ENCODE measurements at regions not wholly inside any gene's neighbourhood (a gene's known extent, or its start where the extent isn't known, plus 50 kb on each side); places are given as distances from the start of the nearest gene placed in this dataset.
"Not testable (repeated sequence)": the region's sequence is repeated elsewhere in the genome, so short reads cannot be mapped to it uniquely, and the experiment has no call there.

DNA sequence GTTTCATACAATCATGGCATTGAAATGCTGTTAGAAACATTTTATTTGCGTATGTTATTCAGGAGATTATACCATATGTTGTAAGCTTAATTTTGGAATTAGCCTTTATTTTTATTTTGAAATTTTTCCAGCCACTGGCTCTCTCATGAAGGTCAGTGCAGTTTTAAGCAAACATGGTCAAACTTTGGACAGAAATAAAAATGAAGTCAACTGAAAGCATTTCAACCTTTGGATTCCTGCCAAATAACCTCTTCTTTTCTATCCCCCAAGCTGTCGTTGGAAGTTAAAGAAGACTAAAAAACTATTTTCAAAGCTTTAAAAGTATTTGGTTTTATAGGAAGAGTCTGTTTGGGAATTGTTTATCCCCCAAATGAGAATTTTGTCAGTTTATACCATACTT lies 846.6 kb downstream of the MCTP2 start:
- no peak for DNase-seq (ENCODE audit: low spot score)

DNA sequence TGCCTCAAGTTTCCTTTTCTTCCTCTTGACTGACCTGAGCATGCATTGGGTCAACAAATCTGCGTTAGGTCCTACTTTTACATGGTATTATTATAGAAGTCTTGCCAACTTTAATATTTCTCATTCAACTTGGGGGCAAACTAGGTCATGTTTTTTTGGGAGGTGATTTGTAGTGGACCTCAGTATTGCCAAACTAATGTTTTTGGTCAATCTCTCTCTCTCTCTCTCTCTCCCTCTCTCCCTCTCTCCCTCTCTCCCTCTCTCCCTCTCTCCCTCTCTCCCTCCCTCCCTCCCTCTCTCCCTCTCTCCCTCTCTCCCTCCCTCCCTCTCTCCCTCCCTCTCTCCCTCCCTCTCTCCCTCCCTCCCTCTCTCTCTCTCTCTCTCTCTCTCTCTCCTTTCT lies 848.9 kb downstream of the MCTP2 start:
- not testable (repeated sequence) for DNase-seq (ENCODE audit: low spot score)

DNA sequence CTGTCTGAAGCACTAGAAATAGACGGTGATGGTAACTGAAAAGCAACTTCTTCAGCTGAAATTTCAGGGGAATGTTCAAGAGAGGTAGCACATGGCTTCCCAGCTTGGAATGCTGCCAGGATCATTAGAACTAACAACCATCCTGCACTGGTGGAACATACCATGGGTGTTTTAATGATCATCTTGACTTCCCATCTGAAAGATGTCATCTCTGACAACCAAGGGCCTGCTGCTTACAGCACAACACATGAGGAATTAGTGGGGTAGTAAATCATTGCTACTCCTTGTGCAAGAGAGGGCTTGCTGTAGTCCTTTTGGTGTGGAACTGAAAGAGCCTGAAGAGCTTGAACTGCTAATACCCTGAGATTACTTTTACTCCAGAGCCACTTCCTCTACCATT lies 853.7 kb downstream of the MCTP2 start:
- DNase-seq (ENCODE audit: low spot score) = no peak

DNA sequence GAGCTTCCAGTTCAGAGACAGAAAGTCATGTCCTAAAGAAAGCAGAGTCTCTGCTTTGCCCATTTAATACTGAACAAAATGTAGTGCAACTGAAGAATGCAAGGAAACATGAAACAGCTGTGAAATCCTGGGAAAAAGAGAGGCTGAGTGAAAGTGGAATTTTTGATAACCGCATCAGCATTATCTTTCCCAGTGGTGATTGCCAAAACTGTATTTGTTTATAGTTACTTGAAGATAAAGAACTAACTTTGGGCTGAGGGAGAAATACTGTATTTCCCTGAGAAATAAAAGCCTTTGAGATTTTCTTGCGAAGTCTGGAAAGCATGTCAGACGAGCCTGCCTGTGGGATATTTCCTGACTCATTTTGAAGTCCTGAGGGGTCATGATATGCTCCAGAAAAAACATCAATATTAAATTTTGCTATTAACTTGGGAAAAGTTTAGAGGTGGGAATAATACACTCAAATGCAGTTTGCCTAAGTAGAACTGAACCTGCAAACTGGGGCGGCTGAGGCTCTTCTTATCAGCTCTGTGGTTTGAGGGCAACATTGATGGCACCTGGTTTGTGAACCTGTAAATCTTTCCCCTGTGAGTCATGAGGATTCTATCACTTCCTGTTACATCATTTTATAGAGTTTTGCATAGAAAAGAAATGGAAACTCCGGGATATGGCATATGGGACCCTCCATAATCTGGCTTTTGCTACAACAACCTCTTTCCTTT lies 855.3 kb downstream of the MCTP2 start:
- no peak for DNase-seq (ENCODE audit: low spot score)

DNA sequence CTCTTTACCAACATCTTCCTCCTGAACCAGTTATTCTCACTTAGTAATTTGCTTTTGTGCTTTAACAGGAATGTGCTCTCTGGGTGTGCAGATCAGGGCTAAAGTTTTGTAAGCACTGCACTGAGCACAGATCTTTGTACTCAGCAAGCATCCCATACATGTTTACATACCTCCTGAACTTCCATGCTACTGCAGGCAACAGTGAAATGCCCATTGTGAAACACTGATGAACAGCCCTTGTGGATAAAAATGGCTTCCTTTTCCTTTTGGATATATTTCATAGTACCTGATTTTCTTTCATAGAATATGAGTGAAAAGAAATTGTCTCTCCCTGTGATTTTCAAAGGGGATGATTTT lies 855.9 kb downstream of the MCTP2 start:
- no peak for DNase-seq (ENCODE audit: low spot score)

DNA sequence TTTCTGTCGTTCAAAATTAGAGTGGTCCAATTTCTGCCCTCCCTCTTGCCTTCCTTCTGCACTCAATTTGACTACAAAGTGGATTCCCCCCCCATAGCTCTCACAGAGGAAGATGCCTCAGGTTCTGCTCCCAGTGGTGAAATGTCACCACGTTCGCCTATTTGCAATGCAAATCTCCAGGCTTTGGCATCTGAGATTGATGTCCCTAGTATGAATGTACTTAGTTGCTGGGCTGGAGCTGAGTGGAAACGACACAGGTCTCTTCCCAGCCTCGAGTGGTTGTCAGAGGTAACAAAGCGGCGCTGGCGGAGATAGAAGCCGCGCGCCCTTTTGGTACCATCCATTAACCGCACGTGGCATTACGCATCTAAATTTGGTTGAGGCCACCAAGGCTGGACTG lies 860.1 kb downstream of the MCTP2 start:
- no peak for DNase-seq (ENCODE audit: low spot score)

DNA sequence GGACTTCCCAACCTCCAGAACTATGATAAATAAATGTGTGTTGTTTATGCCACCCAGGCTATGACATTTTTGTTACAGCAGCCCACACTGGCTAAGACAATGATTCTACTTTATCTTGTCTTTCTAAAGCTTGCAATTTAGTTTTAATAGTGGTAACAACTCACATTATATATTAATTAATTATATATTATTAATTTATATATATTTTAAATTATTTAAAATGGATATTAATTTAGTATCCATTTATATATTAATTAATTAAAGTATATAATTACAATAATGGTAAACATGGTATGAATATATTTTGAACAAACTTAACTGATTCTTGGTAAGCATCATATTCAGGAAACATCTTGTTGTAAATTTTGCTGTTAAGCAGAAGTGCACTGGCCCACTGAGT lies 863.9 kb downstream of the MCTP2 start:
- no peak for DNase-seq (ENCODE audit: low spot score)

DNA sequence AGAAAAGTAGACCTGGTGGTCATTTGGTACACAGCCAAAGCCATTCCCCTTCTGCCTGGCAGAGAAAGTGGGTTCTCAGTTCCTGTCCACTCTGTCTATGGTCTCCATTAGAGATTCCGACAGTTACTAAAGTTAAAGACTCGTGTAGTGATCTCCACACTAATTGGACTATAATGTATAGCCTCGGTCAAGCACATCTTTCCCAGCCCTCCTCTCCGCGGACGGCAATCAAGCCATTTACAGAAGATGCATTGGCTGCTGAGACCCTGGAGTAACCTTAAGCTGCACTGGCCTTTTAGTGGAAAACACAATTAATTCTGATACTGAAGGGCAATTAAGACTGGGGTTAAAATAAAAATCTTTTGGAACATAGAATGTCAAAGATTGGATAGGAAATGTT lies 865.3 kb downstream of the MCTP2 start:
- DNase-seq (ENCODE audit: low spot score) = no peak

DNA sequence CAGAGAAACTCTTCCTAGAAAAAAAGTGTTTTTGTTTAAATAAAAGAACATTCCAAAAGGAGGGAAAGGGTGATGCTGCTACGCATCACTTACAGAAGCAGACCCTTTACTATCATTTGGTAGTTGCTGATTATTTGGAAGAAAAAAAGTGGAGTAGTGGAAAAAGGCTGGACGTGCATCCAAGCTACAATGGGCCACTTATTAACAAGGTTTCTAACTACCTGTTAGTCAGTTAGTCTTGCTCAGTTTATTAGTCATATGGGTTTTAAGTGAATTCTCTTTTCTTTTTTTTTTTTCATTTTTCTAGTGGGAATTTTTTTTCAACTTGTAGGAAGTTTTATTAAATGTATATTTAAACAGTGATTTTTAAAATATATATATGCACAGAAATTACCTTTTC lies 866.0 kb downstream of the MCTP2 start:
- no peak for DNase-seq (ENCODE audit: low spot score)

DNA sequence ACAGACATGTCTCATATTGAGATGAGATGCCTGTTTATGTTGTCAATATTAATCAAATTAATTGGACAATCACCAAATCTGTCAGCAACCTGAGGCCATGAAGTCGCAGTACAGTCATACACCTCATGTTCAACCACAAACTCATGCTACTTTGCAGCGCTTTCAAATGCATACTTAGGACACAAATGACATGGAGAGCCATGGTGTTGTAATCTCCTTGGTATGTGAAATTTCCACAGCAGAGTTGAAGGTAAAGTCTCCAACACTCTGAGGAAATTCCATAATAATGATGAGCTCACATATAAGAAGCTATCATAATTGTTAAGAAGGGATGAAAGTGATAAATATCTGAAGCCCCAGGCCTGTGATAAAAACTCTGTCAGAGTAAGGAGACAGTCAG lies 873.9 kb downstream of the MCTP2 start:
- no peak for DNase-seq (ENCODE audit: low spot score)

DNA sequence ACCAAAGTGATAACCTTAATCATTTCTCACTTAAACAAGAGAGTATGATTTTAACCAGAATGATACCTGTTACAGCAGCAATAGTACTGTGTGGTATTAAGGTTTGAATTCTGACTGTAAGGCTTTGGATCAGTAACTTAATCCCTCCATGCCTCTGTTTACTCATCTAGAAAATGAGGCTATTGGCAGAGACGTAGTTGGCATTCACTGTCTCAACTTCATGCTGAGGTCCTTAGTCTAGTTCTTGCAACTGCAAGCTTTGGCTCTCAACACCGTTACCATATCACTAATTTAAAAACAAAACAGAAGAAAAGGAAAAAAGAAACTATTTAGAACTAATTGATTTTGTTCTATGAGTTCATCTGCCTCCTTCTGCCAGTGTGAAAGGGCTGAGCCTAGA lies 875.4 kb downstream of the MCTP2 start:
- no peak for DNase-seq (ENCODE audit: low spot score)

DNA sequence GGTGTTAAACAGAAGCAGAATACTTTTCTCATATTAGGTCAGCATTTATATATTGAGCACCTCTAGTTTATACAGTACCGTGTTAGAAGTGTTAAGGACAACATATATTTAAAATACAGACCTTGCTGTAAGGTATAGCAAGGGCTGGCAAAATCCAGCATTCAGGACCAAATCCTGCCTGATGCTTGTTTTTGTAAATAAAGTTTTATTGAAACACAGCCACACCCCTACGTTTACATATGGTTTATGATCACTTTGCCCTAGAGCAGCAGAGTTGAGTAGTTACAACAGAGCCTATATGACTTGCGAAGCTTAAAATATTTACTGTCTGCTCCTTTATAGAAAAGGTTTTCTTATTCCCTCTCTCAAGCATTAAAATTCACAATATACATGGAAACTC lies 877.3 kb downstream of the MCTP2 start:
- DNase-seq (ENCODE audit: low spot score) = no peak

DNA sequence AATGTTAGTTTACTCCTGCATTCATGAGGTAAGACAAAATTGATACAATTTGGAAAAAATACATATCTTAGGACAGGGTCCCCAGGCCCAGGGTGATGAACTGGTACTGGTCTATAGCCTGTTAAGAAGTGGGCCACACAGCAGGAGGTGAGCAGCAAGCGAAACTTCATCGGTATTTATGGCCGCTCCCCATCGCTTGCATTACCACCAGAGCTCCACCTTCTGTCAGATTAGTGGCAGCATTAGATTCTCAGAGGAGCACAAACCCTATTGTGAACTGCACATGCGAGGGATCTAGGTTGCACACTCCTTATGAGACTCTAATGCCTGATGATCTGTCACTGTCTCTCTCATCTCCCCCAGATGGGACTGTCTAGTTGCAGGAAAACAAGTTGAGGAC lies 880.6 kb downstream of the MCTP2 start:
- no peak for DNase-seq (ENCODE audit: low spot score)

DNA sequence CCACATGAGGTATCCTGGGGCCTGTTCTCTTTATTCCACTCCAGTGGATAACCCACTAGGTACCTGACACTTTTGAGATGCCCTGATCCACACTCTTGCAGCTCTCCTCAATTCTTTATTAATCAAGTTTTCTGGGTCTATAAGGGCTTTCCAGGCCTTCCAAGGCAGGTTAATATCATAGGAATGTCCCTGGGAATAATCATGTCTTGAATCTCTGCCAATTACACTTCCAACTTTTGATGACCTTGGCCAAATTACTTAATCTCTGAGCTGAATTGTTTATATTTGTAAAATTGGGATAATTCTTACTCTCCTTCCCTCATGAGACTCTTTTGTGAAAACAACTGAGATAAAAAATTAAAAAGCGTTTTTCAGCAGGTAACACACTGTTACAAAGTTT lies 881.7 kb downstream of the MCTP2 start:
- DNase-seq (ENCODE audit: low spot score) = no peak

DNA sequence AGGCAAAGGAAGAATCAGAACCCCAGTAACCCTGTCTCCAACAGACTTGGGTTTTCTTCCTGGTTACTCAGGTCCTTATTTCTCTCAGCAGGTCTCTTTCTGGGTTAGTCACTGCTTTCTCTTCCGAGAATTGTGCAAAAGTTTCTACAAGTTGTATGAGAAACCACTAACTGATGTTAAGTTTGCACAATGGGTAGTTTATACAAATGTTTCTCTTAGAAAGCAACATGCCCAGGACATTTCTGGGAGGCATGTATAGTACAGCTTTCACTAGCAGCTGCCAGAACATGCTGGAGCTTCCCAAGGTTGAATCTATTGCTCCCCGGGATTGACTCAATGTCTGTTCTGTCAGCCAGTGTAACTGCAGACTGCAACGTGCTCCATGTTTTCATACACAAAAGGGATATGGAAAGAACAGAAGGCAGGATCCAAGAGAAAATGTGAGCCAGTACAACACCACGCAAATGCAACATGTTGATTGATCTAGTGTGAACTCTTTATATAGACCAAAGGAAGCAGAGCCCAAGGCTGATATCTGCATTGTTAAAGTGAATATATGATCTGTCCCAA lies 887.8 kb downstream of the MCTP2 start:
- no peak for DNase-seq (ENCODE audit: low spot score)

DNA sequence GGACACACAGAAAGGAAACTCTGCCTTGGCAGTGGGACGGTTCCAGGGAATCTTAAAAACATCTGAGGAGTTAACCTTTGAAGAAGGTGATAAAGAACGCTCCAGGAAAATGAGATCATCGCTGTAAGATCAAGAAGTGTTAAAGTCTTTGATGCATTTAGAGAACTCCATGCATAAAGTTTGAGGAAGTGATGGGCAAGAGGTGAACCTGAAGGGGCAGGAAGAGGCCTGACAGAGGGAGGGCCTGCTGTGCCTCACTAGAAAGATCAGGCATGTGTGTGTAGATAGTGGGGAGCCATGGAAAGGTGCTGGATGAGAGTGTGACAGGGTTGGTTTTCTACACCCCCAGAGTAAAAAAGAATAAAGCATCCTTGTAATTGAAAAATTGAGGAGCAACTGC lies 889.2 kb downstream of the MCTP2 start:
- no peak for DNase-seq (ENCODE audit: low spot score)

DNA sequence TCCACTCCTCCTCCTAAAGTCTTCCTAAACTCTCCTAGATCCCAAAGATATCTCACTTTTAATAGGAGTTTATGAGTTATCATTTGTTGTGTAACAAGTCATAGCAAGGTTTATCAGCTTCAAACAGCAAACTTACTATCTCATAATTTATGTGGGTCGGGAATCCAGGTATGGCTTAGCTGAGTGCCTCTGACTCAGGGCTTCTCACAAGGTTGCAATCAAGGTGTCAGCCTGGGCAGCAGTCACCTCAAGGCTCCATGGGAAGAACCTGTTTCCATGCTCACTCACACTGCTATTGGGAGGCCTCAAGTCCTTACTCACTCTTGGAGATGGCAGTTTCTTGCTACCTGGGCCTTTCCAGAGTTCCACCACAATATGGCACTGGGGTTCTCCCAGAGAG lies 889.8 kb downstream of the MCTP2 start:
- DNase-seq (ENCODE audit: low spot score) = no peak

DNA sequence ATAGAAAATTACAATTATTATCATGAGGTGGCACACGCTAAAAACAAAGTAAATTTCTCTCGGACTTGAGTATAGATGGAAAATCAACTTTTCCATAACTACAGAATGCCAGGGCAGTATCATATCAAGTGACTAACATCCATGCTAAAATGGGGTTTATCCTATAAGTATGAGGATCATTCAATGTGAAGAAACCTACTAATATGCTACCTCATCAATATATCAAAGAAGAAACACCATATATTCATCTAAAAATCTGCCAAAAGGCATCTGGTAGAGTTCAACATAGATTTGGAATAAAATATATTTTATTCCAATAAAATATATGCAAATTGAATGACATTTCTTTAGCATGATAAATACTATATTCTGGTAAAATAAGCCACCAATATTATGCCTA lies 894.4 kb downstream of the MCTP2 start:
- DNase-seq (ENCODE audit: low spot score) = no peak

DNA sequence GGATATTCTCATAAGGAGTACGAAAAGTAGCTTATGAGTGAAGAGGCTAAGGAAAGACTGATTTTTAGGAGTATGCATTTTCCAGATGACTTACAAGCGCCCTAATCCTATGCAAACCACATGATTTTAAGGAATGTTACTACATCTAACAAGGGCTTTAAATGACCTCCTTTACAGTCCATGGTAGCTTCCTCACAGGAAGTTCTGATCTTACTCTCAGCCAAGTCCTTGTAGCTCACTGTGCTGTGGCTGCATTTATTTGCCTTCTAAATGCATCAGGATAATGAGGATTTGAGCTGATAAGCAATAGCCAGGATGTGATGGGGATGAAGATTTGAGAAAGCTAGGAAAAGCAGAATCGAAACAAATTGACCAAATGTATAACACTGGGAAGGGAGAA lies 896.0 kb downstream of the MCTP2 start:
- no peak for DNase-seq (ENCODE audit: low spot score)

DNA sequence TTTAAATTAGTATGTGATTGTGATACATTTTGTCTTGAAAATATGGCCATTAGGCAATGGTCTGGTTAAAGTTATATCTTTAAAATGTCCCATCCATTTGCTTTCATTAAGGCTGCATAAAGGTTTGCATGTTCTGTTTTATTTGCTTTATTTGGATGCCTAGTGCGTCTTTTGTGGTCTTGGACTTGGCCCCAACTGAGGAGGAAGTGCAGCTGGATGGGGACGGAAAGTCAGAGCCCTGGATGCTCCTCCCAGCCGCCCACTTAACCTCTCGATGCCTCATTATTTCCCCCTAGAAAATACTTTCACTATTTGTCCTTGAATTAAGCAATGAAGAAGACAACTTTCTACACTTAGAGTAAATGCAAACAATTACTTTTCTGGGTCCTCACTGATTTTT lies 898.2 kb downstream of the MCTP2 start:
- no peak for DNase-seq (ENCODE audit: low spot score)

DNA sequence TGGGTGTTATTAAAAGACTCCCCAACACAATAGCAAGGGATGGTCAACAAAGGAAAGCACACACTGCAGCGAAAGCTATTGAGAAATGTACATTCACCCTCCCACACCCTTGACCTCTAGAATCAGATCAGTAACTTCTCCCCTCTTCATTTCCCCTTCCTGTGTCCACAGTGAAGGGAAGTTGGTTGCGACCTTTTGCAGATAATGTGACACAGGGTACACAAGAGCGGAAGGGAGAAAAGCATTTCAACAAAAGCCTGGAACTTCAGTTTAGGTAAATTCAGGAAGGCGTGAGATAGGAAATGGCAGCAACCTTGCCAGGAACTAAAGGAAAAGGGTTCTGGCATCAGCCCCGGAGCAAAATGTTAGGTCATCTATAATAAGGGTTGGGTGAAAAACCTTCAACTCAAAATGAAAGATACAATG lies 899.8 kb downstream of the MCTP2 start:
- no peak for DNase-seq (ENCODE audit: low spot score)

DNA sequence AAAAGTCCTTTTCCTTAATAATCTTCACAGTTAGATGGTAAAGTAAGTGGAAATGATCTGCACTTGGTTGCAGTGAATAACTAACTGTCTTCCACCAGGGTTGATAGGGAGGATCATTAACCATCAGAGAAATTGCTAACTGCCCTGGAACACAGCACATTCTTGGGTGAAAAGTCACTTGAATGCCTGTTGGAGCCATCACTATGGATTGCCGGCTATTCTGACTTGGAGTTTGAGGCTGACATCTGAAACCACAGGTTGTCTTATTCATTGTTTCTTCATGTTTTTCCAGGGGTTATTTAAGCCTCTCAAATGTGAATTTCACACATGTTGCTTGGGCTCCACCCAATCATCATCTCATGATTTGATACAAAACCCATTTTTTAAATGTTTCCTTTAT lies 901.4 kb downstream of the MCTP2 start:
- no peak for DNase-seq (ENCODE audit: low spot score)

DNA sequence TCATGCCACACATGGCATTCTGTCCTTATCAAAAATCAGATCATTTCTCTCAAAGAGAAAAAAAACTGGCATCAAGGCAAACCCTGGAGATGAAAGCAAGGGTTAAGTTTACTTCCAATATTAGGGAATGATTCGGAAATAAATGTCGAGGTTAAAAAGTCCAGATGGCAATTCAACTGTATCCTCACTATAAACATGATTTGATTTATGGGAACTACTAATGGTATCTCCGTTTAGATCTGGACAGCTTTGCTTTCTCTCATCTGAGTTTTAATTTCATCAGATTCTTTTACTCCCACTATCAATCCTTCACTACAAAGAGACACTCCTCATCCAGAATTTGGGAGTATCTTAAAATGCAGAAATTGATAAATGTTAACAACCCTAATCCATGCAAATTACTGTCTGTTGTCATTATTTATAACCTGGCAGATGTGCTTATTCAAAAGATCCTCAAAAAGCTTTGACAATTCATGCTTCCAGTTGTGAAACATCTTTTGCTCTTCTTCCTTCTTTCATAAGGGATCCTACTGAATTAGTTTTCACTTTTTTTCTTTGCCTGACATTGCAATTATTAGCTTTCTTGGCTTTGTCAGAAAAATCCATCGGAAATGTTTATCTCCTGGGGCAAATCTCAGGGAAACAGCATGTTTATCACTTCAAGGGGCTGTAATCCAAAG lies 903.2 kb downstream of the MCTP2 start:
- no peak for DNase-seq (ENCODE audit: low spot score)

Data from COLO829 (cell line).